Embryonic facial prominence (tissue), 1 donor: ENCODE measurements at regions not wholly inside any gene's neighbourhood (a gene's known extent, or its start where the extent isn't known, plus 50 kb on each side); places are given as distances from the start of the nearest gene placed in this dataset.
"Not testable (repeated sequence)": the region's sequence is repeated elsewhere in the genome, so short reads cannot be mapped to it uniquely, and the experiment has no call there.

Source experiments
- DNase-seq: peaks from one replicate; pipeline ENCODE4 v3.0.0-alpha.2; 2016; ENCODE audit errors: extremely low spot score

DNA sequence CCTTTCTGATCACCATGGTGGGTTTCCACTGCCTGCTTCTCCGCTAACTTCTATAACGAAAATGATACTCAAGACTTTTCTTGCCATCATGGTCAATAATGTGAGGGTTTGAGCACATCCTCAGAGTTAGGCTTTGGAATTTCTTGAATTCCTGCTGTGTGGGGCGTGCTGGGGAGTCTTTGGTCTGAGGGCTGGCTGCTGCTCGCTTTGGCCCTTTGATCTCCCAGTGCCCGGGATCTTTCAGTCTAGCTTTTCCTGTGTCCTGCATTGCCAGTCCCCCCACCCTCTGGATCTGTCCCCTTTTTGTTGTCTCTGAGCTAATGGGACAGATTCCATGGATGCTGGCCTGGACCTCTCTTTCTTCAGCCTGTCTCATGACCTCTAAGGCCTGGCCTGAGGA is 182.6 kb downstream of the NPIPA7 start:
- not testable (repeated sequence) for DNase-seq

DNA sequence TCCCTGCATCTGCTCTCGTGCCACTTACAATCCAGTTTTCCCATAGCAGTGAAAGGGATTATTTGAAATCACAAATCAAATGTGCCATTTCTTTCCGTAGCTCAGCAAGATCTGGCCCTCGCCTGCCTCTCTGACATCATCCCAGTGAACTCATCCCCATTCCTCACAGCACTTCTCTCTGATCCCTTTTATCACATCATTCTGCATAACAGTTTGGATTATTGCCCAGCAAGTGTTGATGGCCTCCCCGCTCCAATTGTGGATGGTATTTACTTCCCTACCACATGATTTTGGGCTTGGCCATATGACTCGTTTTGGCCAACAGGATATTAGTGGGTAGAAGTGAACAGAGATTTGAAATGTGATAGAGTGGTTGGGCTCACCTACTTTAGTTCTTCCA is 185.0 kb downstream of the NPIPA7 start:
- not testable (repeated sequence) for DNase-seq

DNA sequence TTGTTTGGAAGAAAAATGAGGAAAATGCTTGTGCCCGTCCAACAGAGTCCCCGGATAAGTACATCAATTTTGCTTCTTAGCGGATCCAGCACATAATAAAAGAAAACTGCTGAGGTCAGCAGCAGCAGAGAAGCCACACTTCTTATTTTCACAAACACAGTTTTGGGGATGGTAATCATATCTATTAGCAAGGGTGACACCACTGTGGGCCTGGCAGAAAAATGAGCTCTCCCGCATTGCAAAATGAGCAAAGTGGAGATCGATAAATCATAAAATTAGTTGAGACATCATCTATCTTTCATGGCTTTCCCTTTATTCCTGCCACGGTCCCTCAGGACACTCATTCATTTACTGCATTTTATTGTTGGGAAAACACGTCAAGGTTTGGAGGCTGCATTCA is 186.4 kb downstream of the NPIPA7 start:
- DNase-seq: not testable (repeated sequence)

DNA sequence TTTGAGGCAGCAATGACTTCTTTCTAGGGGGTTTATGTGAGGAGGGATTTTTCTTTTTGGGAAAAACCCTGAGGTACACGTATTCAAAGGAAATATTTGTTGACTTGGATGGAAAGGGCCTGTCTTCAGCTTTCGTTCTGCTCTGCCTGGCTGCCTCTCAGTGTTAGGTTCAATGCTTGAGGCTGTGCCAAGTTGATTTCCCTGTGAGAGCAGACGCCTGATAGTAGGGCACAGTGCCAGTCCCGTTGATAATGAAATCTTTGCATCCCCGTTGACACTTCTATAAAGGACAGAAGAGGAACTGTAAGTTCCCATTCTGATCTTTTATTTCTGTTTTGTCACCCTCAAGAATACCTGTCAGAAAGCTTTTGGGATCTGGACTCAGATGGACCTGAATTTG is 191.1 kb downstream of the NPIPA7 start:
- DNase-seq: not testable (repeated sequence)

DNA sequence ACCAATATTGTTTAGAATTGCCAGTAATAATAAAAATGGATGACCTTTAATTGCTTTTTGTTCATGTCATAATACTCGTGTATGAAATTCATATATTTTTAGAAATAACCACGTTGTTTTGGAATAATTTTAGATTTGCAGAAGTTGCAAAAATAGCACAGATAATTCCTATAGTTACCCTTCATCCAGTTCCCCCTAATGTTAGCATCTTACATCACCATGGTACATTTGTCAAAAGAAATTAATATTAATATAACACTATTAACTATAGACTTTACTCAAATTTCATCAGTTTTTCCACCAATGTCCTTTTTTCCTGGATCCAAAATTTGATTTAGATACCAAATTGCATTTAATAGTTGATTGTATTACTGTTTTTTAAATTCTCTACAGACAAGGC is 191.9 kb downstream of the NPIPA7 start:
- DNase-seq: not testable (repeated sequence)

DNA sequence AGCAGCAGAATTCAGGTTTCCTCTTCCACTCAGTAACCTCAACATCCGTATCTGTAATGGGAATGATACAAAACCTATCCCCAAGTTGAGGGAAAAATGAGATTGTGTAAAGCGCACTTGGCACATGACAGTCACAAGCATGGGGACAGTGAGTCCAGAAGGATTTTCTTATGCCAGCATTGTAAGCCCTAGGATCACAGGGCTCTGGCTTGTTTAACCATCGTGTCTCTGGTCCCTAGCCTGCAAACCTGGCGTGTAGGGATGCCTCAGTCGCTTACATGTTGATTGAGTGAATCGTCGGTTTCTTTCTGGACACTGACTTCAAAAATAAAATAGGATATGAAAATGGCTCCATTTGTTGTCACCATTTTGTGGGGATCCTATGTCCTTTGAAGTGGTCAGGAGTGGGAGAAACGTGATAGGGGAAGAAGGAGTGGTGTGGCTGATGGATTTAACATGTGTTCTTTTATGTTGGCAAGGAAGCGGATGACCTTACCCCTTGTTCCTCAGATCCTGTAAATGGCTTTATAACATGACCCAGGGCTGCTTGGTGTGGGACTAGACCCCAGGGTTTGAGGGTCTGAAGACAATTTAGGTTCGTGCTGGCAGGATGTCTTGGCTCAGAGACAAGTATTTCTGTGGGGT is 193.3 kb downstream of the NPIPA7 start:
- DNase-seq: not testable (repeated sequence)

DNA sequence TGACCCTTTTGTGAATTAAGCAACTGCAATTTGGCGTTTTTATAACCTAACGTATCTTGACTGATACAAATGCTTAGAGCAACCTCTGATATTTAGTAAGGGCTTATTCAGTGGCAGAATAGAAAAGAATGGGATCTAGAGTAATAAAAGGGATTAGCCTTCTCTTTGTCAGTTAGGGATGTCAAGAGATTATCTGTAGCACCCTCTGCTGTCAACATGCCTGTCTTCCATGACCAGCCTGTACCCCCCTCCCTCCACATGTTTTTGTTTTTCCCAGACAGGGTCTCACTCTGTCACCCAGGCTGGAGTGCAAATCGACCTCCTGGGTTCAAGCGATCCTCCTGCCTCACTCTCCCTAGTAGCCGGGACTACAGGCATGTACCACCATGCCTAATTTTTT is 198.1 kb downstream of the NPIPA7 start:
- DNase-seq: not testable (repeated sequence)

DNA sequence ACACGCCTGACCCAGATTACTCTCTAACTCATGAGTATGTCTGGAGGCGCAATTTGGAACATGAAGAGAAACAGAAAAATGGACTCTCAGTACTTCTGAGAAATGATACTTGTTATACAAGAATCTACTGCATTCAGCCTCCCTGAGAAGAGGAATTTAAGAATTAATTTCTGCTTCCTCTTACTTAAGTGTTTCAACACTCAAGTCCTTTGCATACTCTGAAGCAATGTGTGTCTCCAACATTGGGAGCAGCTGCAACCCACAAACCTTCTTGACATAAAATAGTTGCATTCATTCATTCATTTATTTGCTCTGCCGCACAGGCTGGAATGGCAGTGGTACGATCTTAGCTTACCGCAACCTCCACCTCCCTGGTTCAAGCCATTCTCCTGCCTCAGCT is 199.8 kb downstream of the NPIPA7 start:
- no peak for DNase-seq

DNA sequence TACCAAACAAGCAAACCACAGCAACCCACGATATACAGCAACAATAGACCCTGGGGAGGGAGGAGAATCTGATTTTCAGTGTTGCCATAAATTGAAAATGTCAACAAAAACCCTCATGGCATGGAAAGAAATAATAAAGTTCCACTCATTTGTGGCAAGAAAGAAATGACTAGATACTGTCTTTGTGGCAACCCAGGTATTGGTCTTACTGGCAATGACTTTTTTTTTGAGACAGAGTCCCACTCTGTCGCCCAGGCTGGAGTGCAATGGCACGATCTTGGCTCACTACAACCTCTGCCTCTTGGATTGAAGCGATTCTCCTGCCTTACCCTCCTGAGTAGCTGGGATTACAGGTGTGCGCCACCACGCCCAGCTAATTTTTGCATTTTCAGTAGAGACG is 204.0 kb downstream of the NPIPA7 start:
- DNase-seq: not testable (repeated sequence)

DNA sequence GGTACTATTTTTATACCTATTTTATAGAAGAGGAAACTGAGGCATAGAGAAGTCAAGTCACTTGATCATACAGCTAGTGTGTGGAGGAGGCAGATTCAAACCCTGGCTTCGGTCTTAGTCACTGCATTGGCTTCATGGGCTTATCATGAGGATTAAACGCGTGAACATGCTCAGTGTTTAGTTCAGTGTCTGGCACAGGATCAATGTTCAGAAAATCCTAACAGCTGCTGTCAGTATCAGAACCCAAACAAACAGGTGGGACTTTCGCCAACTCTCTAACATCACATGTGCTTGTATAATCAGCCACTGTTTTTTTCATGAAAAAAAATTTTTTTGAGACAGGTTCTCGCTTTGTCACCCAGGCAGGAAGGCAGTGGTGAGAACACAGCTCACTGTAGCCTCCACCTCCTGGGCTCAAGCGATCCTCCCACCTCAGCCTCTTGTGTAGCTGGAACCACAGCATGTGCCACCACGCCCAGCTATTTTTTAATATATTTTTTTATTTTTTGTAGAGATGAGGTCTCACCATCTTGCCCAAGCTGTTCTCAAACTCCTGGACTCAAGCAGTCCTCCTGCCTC is 207.2 kb downstream of the NPIPA7 start:
- DNase-seq: not testable (repeated sequence)

DNA sequence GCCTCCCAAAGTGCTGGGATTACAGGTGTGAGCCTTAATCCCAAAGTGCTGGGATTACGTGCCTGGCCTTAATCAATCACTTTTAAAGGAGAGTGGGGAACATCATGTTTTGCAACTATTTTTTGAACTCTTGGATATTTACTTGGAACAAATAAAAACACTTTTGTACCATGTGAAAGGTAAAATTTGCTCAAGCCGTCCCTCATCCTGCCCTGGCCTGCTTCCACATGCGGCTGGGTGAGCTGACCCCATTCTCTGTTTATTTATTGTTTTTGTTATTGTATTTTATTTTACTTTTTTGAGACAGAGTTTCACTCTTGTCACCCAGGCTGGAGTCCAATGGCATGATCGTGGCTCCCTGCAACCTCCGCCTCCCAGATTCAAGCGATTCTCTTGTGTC is 208.0 kb downstream of the NPIPA7 start:
- not testable (repeated sequence) for DNase-seq

DNA sequence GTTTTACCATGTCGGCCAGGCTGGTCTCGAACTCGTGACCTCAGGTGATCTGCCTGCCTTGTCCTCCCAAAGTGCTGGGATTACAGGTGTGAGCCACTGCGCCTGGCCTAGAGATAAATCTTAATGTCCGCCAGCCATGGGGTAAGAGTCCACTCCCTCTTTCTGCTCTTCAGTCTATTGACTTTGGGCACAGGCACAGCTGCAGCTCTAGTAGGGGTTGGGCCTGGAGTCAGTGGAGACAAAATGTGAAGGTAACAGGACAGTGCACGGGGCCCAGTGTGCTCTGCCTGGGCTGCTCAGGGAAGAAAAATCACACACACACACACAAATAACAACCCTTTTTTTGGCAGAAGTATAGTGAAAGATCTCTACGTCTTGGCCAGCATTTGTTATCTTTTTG is 209.5 kb downstream of the NPIPA7 start:
- DNase-seq: not testable (repeated sequence)

DNA sequence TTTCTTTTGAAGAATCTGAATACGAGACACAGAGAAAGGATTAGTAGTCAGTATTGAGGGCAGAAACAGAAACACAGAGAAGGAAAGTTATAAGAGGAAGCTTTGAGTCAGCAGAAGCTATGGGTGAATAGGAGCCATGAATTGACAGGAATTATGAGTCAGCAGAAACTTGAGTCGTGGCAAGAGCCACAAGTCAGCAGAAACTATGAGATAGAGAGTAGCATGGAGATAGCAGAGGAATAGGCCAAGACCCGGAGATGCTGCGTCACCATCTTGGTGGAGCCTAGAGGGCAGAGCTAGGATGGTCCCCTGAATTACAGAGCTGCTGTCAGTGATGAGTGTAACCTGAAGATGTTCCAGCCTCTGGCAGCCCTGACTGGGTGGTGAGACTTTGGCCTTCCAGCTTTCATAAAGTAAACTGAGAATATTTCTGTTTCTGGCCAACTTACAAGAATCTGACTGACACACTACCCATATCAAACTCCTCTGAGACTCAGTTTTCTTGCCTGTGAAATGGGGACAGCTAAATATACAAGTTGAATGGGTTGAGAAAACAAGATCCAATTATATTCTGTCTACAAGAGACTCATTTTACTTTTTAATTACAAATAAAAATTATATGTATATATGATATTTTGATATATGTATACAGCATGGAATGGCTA is 211.8 kb downstream of the NPIPA7 start:
- DNase-seq: not testable (repeated sequence)

DNA sequence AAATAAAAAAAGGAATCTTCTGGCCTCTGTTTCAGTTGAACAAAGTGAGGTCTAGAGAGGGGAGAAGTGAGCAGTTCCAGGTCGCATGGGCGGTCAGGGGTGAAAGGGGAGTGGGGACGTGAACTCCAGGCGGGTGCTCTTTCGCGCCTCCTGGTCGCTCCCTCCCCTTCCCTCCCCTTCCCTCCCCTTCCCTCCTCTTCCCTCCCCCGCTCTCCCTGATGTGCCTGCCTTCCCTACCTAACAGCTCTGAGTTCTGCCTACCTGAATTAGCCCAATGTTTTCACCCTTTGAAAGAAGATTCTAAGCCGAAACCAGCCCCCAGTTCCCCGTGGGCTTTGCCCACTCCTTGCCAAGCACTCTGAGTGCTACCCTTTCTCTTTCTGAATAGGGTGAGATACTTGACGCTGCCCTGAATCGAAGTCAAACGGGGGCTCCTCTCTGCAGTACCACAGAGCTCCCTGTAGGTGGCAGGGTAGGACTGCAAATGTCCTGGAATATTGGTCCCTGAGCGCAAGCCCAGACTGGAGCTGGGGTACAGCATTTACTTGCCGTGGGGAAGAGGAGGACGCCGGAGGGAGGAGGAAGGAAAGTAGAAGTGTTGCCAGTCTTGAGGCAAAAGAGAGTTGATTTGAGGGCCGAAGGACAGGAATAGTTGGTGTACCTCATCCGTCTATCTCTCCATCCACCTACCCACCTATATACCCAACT is 214.4 kb downstream of the NPIPA7 start:
- DNase-seq: peak; percentile 5

DNA sequence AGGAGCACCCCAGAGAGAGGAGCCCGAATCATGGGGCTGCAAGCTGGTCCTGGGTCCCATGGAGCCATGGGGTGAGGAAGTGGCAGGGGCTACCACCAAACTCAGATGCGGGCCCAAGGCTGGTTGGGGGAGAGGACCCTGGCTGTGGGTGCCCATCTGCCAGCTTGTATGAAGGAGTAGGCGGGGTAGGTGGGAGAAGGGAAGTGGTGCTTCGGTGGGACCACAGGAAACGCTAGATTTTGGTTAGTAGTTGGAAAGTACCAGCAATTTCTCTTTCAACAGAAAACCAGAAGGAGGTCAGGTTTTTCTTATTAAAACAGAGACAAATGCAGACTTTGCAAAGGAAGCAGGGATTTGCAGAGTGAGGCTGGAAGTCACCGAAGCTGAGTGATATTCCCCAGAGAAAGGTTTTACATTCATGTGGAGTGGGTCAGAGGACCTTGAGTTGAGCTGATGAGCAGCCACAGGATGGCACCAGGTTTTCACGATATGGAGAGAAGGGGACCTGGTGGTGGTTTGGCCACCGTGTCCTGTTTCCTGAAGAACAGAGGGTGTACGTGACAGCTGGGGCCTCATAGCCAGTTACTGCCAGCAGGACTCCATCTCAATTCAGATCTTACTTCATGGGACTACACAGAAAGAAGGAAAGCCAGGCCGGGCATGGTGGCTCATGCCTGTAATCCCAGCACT is 216.2 kb downstream of the NPIPA7 start:
- DNase-seq: not testable (repeated sequence)

DNA sequence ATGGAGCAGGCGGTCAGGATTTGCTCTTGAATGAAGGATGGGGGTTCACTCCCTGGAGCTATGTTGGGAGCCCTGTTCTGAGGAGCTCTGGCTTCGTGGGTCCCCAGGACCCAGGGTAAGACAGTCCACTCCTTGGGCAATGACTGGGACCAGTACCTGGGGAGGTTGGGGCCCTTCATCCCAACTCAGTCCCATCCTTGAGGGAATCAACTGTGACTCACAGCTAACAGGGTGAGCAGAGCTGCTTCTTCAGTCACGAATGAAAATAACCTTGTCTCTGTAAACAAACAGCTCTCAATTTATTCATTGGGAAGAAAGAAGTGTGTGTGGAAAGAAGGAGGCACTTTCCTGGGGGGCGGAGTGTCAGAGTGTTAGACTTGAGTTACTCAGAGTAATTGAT is 222.3 kb downstream of the NPIPA7 start:
- DNase-seq: not testable (repeated sequence)

DNA sequence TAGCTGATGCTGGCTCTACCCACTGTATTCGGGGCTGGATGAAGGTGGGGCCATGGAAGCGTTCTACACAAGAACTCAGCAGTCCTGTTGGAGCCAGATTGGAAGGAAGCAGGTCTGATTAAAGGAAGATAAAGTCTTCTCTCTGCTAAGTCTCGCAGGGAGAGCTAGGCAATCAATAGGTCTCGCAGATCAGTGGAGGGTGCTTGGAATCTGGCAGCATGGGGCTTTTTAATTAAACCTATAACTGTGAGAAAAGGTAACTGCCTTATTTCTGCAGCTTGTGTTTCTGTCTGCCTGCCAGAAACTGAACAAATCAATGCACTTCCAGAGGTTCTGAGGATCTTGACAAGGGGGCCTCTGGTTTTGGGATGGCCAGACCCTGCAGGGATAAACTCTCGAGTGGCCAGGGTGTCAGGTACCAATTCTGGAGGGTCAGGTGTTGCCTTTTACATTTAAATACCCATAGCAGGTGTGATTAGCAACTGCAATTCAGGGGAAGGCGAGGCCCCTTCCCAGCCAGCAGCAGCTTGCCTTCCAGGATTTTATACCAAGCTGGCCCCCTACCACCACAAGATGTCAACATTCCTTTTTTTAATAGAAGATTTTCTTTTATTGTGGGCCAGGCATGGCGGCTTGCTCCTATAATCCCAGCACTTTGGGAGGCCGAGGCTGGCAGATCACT is 228.6 kb downstream of the NPIPA7 start:
- not testable (repeated sequence) for DNase-seq

DNA sequence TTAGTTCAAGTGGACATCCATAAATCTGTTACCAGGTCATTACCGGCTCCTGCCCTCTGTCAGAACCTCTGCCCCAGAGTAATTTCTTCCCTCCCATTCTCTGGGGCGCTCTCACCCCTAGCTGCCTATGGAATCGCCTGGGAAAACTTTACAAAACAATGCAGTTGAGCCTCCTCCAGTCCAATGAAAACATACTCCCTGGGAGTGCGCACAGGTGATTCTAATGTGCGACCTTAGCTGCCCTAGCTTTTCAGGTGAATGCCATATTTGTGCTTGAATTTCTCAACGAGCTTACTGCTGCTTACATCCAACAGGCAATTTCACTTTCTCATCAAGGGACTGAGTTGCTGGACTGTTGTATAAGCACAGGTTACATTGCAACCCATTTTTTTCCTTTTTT is 230.7 kb downstream of the NPIPA7 start:
- not testable (repeated sequence) for DNase-seq

DNA sequence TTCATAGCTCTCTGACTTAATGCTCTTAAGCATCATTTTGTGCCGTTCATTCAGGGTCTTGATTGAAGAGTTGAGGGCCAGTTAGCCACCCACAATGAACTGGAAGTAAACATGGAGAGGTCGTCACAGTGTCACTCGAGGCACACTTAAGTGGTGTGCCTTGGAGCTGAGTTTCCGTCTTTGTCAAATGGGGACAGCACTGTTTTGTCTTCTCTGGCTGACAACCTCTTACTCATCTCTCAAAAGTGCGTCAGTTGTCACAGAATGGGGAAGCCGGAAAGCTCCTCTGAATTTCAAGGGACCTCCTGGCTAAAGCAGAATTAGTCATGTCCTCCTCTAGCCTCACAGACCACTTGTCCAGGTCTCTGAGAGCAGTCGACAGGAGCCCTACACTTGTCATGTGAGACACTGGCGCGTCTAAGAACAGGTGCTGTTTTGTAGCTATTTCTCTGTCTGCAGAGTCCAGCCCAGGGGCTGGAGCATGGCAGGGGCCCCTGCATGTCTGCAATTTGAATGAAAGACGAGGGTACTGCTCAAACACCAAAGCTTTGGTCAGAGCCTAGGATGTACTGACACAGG is 231.5 kb downstream of the NPIPA7 start:
- DNase-seq: not testable (repeated sequence)

DNA sequence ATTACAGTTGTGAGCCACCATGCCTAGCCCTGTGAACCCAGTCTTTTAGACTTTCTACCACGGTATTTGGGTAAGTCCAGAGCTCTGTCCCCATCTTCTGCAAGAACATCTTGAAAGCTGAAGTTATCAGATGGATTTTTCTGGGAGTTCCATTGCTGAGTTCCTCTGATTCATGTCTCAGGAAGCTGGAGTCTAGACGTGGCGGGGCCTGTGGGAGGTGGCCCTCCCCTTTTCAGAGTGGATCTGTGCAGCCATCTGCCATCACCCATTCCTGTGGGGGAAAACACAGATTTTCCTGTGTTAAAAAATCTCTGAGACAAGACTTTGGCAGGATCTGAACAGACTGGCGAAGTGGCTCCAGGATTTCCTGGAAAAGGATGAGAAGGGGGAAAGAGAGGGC is 234.3 kb downstream of the NPIPA7 start:
- DNase-seq: not testable (repeated sequence)

DNA sequence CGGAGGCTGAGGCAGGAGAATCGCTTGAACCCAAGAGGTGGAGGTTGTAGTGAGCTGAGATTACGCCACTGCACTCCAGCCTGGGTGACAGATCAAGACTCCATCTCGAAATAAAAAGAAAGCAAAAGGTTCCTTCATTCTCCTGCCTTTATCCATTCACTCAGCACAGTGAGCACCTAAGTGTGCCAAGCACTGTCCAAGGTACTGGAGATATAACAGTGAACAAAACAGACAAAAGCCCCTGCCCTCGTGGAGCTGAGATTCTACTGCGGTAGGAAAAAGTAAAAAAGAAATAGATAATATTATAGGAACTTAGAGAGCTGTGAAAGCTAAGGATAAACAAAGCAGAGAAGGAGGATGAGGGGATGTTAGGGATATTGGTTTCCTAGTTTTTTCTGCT is 235.5 kb downstream of the NPIPA7 start:
- not testable (repeated sequence) for DNase-seq
